GM12878 (cell line): ENCODE measurements at regions not wholly inside any gene's neighbourhood (a gene's known extent, or its start where the extent isn't known, plus 50 kb on each side); places are given as distances from the start of the nearest gene placed in this dataset.
"Not testable (repeated sequence)": the region's sequence is repeated elsewhere in the genome, so short reads cannot be mapped to it uniquely, and the experiment has no call there.

Source experiments
- ATAC-seq: fragments of 200-7000 bp; cut with Tn5 transposase; 3 replicates; pipeline ENCODE4 v1.9.1; 2020; ENCODE audit warnings: mild to moderate bottlenecking, moderate library complexity
- BruUV-seq: library from RNA; stranded (reverse); fragments of 400-500 nt; replicated peaks from 2 replicates; lab custom pipeline; 2021; lab: Mats Ljungman, UMichigan
- CTCF ChIA-PET: fragments of 300-600 bp; sonication (Branson Sonifier 250); formaldehyde crosslinking; extraction: SDS; loops from one replicate; lab custom pipeline; 2021; ENCODE audit warnings: inconsistent platforms; lab: Yijun Ruan, JAX
- POLR2A ChIA-PET: fragments of 350-600 bp; formaldehyde crosslinking; extraction: SDS; loops from one replicate; lab custom pipeline; 2021; ENCODE audit warnings: inconsistent platforms; lab: Charles Lee
- RAD21 ChIA-PET: fragments of 300-600 bp; sonication (Branson Sonifier 250); formaldehyde crosslinking; loops from one replicate; lab custom pipeline; 2023; ENCODE audit warnings: antibody characterized with exemption; ENCODE audit not compliant: unreplicated experiment; lab: Charles Lee
- SMC1A ChIA-PET: fragments of 300-600 bp; sonication (Branson Sonifier 250); formaldehyde crosslinking; loops from one replicate; lab custom pipeline; 2023; ENCODE audit not compliant: unreplicated experiment, uncharacterized antibody; lab: Charles Lee
- DNase-seq: peaks from one replicate; pipeline ENCODE4 v3.0.0-alpha.2; 2011; ENCODE audit warnings: low read depth, low spot score
- FAIRE-seq: peaks from 3 replicates; lab custom pipeline; 2011; peaks lifted over from hg19 to GRCh38; lab: Jason Lieb, UNC
- H2AFZ ChIP-seq: 2 replicates; pipeline ENCODE4 v1.6.0; 2011; ENCODE audit warnings: low read depth, low read length, control low read depth; ENCODE audit not compliant: control insufficient read depth
- H3K27ac ChIP-seq: 2 replicates; pipeline ENCODE4 v1.5.1; 2011; ENCODE audit warnings: control low read depth; ENCODE audit not compliant: control insufficient read depth, insufficient read depth
- H3K27me3 ChIP-seq, 2 experiments: replicated peaks in 1 of 2; 2 replicates each; pipeline versions ENCODE4 v1.6.0 to v1.6.1; 2011; ENCODE audit warnings: low read length in 1 of 2; ENCODE audit not compliant: control insufficient read depth in 2 of 2, insufficient read depth in 2 of 2
- H3K36me3 ChIP-seq, 2 experiments: 2 replicates each; pipeline ENCODE4 v1.5.1; 2011; ENCODE audit warnings: low read length in 1 of 2; ENCODE audit not compliant: control insufficient read depth in 2 of 2, insufficient read depth in 2 of 2
- H3K4me1 ChIP-seq: 2 replicates; pipeline ENCODE4 v1.6.1; 2011; ENCODE audit warnings: mild to moderate bottlenecking, low read length, moderate library complexity, mixed read lengths; ENCODE audit not compliant: control insufficient read depth, insufficient read depth
- H3K4me2 ChIP-seq: 2 replicates; pipeline ENCODE4 v1.6.0; 2011; ENCODE audit warnings: control low read depth; ENCODE audit not compliant: control insufficient read depth, insufficient read depth
- H3K4me3 ChIP-seq: fragments of 200-600 bp; sonication (generic); 2 replicates; pipeline ENCODE4 v1.5.1; 2016
- H3K79me2 ChIP-seq: 2 replicates; pipeline ENCODE4 v1.6.0; 2011; ENCODE audit warnings: low read length; ENCODE audit not compliant: control insufficient read depth, insufficient read depth
- H3K9ac ChIP-seq: 2 replicates; pipeline ENCODE4 v1.8.0; 2011; ENCODE audit warnings: low read length, control low read depth, mixed read lengths; ENCODE audit not compliant: control insufficient read depth, insufficient read depth
- H3K9me3 ChIP-seq: replicated peaks from 3 replicates; pipeline ENCODE4 v1.5.1; 2011; ENCODE audit warnings: mild to moderate bottlenecking, low read length; ENCODE audit not compliant: control insufficient read depth, insufficient read depth
- H4K20me1 ChIP-seq: 2 replicates; pipeline ENCODE4 v1.6.0; 2011; ENCODE audit not compliant: control insufficient read depth, insufficient read depth
- CHD4 ChIP-seq: fragments of 200-600 bp; sonication (generic); IDR thresholded peaks from 2 replicates; pipeline ENCODE4 v1.6.1; 2016; ENCODE audit warnings: mild to moderate bottlenecking
- KLF5 ChIP-seq: fragments of 450-650 bp; IDR thresholded peaks from 2 replicates; pipeline ENCODE4 v1.6.1; 2014; ENCODE audit warnings: mild to moderate bottlenecking; ENCODE audit not compliant: partially characterized antibody
- MYB ChIP-seq: fragments of 150-350 bp; IDR thresholded peaks from 2 replicates; pipeline ENCODE4 v1.6.1; 2014; ENCODE audit warnings: mild to moderate bottlenecking, low read depth, low read length, borderline replicate concordance
- NR2C2 ChIP-seq: IDR thresholded peaks from 2 replicates; pipeline ENCODE4 v1.6.1; 2011; ENCODE audit warnings: borderline replicate concordance, low read depth; ENCODE audit not compliant: control insufficient read depth, insufficient read length
- PML ChIP-seq: IDR thresholded peaks from 2 replicates; pipeline ENCODE4 v1.6.1; 2012; ENCODE audit warnings: low read length, inconsistent platforms
- POLR2AphosphoS2 ChIP-seq: IDR thresholded peaks from 2 replicates; pipeline ENCODE4 v1.6.1; 2011; ENCODE audit warnings: low read depth, mild to moderate bottlenecking, low read length, improper control_type of control experiment, moderate library complexity
- RELA ChIP-seq: fragments of 450-650 bp; IDR thresholded peaks from 2 replicates; pipeline ENCODE4 v1.8.0; 2014; ENCODE audit warnings: borderline replicate concordance; ENCODE audit not compliant: partially characterized antibody
- SPI1 ChIP-seq: IDR thresholded peaks from 2 replicates; pipeline ENCODE4 v1.6.1; 2011; ENCODE audit warnings: low read depth, mild to moderate bottlenecking, low read length, moderate library complexity, borderline replicate concordance; ENCODE audit not compliant: insufficient read depth
- SREBF2 ChIP-seq: IDR thresholded peaks from 2 replicates; pipeline ENCODE4 v1.6.1; 2012; ENCODE audit warnings: mild to moderate bottlenecking, low read length
- SRF ChIP-seq, 2 experiments: IDR thresholded peaks; 2 replicates each; pipeline ENCODE4 v1.6.1; 2011; ENCODE audit warnings: low read depth in 2 of 2, low read length in 2 of 2, mild to moderate bottlenecking in 1 of 2, moderate library complexity in 1 of 2
- TAF1 ChIP-seq: IDR thresholded peaks from 2 replicates; pipeline ENCODE4 v1.6.1; 2011; ENCODE audit warnings: mild to moderate bottlenecking, low read depth, low read length, borderline replicate concordance
- TCF7 ChIP-seq: IDR thresholded peaks from 2 replicates; pipeline ENCODE4 v1.6.1; 2014; ENCODE audit warnings: antibody characterized with exemption, borderline replicate concordance
- YY1 ChIP-seq: IDR thresholded peaks from 2 replicates; pipeline ENCODE4 v1.6.1; 2011; ENCODE audit warnings: low read depth, mild to moderate bottlenecking, low read length
- ZNF274 ChIP-seq: IDR thresholded peaks from one replicate; pipeline ENCODE4 v1.8.0; 2011; ENCODE audit not compliant: insufficient read length, insufficient read depth
- WGBS: methylation state at CpG from one replicate; pipeline ENCODE4 v1.1.6; 2016; ENCODE audit warnings: low lambda C conversion rate; ENCODE audit not compliant: insufficient replicate concordance, insufficient coverage; ENCODE audit errors: missing lambda C conversion rate; 5-methylcytosine and 5-hydroxymethylcytosine counted together
- in situ Hi-C: fragments of 300-500 bp; cut with MboI; formaldehyde crosslinking; loops from 9 replicates; pipeline ENCODE4 v1.14.3; 2018; ENCODE audit warnings: mixed read lengths
- intact Hi-C: fragments of 100-400 bp; cut with micrococcal nuclease; formaldehyde crosslinking; loops from one replicate; pipeline ENCODE4 v1.14.2; 2022; ENCODE audit not compliant: unreplicated experiment
- TF ChIP-seq, protein P1 (sequence below): fragments of 450-650 bp; conservative IDR thresholded peaks from 2 replicates; pipeline ENCODE4 v1.6.1; 2017; ENCODE audit warnings: mild to moderate bottlenecking, moderate library complexity
- TF ChIP-seq, protein P2 (sequence below): IDR thresholded peaks from 2 replicates; pipeline ENCODE4 v1.6.1; 2012; ENCODE audit warnings: low read depth, low read length, improper control_type of control experiment

- SMC1A ChIA-PET: not testable (repeated sequence)
- TF ChIP-seq, protein P1, sequence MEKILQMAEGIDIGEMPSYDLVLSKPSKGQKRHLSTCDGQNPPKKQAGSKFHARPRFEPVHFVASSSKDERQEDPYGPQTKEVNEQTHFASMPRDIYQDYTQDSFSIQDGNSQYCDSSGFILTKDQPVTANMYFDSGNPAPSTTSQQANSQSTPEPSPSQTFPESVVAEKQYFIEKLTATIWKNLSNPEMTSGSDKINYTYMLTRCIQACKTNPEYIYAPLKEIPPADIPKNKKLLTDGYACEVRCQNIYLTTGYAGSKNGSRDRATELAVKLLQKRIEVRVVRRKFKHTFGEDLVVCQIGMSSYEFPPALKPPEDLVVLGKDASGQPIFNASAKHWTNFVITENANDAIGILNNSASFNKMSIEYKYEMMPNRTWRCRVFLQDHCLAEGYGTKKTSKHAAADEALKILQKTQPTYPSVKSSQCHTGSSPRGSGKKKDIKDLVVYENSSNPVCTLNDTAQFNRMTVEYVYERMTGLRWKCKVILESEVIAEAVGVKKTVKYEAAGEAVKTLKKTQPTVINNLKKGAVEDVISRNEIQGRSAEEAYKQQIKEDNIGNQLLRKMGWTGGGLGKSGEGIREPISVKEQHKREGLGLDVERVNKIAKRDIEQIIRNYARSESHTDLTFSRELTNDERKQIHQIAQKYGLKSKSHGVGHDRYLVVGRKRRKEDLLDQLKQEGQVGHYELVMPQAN: 0 out of 2 replicates have a peak, but pooled peaks have one; percentile 26
- TF ChIP-seq, all 136 proteins: peak for 1; not testable (repeated sequence) for 135
- H3K27ac ChIP-seq, ATAC-seq, H3K9ac ChIP-seq, H3K4me2 ChIP-seq, POLR2A ChIA-PET, H2AFZ ChIP-seq, FAIRE-seq, CTCF ChIA-PET, H4K20me1 ChIP-seq, DNase-seq, in situ Hi-C loops, H3K4me3 ChIP-seq, H3K9me3 ChIP-seq, H3K36me3 ChIP-seq, BruUV-seq, intact Hi-C loops, RAD21 ChIA-PET, H3K4me1 ChIP-seq, H3K79me2 ChIP-seq, H3K27me3 ChIP-seq: not testable (repeated sequence)
- 96% methylated on average over 11 of the region's 11 CpGs for WGBS
These were observed 168.8 kb upstream of the ZNF217 start for GRCh38 chr20:53762423-53762798.

- H3K9me3 ChIP-seq: no peaks in the 10 kb centered on the region
- intact Hi-C loops (no loop called here), in situ Hi-C loops (no loop called here)
- 26% methylated on average over 4 of the region's 4 CpGs for WGBS
- no peak overlapping the region for H3K4me3 ChIP-seq
- no peaks in the 10 kb centered on the region for H3K27me3 ChIP-seq
- ChIA-PET POLR2A (no interaction called here), CTCF (interaction anchor here (1.0 kb wide), 1 partner anchor 56 kb away, joined by 3 read pairs; no protein-coding TSS in a partner anchor), SMC1A (interaction anchor here (0.9 to 1.2 kb wide), 4 partner anchors 23 to 155 kb away, joined by 3 read pairs; no protein-coding TSS in a partner anchor), RAD21 (interaction anchor here (0.6 to 1.6 kb wide), 4 partner anchors 23 to 286 kb away, joined by 3 to 6 read pairs (median 4); no protein-coding TSS in a partner anchor)
- H3K36me3 ChIP-seq: no peaks in the 10 kb centered on the region
- FAIRE-seq (peak; percentile 57), DNase-seq (no peak), ATAC-seq (peak; percentile 91)
- peak overlapping the region; percentile 20; the same call in 1 of the 2 replicates for H3K27ac ChIP-seq
- H3K4me1 ChIP-seq: peaks cover 4% of the 10 kb centered on the region
- H4K20me1 ChIP-seq: no peaks in the 10 kb centered on the region
- peak overlapping the region; percentile 3 for H2AFZ ChIP-seq
- H3K4me2 ChIP-seq: peak overlapping the region; percentile 3; the same call in 1 of the 2 replicates
- no peak overlapping the region for H3K9ac ChIP-seq
- H3K79me2 ChIP-seq: no peaks in the 10 kb centered on the region
- BruUV-seq: no TSS peak
- TF ChIP-seq MYB: no peak
- no peak for TF ChIP-seq SRF (IDR thresholded peaks at IDR 0.05; ENCODE audit: low read depth in 2 of 2, low read length in 2 of 2)
- no peak for TF ChIP-seq TCF7
- TF ChIP-seq, protein P2, sequence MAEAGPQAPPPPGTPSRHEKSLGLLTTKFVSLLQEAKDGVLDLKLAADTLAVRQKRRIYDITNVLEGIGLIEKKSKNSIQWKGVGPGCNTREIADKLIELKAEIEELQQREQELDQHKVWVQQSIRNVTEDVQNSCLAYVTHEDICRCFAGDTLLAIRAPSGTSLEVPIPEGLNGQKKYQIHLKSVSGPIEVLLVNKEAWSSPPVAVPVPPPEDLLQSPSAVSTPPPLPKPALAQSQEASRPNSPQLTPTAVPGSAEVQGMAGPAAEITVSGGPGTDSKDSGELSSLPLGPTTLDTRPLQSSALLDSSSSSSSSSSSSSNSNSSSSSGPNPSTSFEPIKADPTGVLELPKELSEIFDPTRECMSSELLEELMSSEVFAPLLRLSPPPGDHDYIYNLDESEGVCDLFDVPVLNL: no peak
- TF ChIP-seq ZNF274: no peak
- TF ChIP-seq POLR2AphosphoS2: no peak
- TF ChIP-seq RELA: no peak
- peak; percentile 66; the same call in 1 of the 2 replicates for TF ChIP-seq SPI1
- TF ChIP-seq TAF1: no peak
- TF ChIP-seq SREBF2: no peak
- no peak for TF ChIP-seq PML
- TF ChIP-seq KLF5: no peak
- no peak for TF ChIP-seq NR2C2
- TF ChIP-seq CHD4: no peak
- TF ChIP-seq YY1: no peak
These were observed 166.4 kb upstream of the ZNF217 start for GRCh38 chr20:53760025-53760441.
